Omental fat pad (tissue), 3 donors: ENCODE measurements at regions not wholly inside any gene's neighbourhood (a gene's known extent, or its start where the extent isn't known, plus 50 kb on each side); places are given as distances from the start of the nearest gene placed in this dataset.

ENCODE experiments used
- ATAC-seq: fragments of 150-250 bp; one replicate; pipeline ENCODE4 v1.9.1; 2016; ENCODE audit warnings: mild to moderate bottlenecking, moderate library complexity; ENCODE audit not compliant: low FRiP score
- DNase-seq: peaks from one replicate; pipeline ENCODE4 v3.0.0-alpha.2; 2019; ENCODE audit warnings: low spot score
- CTCF ChIP-seq, 3 donors: fragments of 450-650 bp; IDR thresholded peaks; one replicate each; pipeline ENCODE4 v1.5.1; 2016 to 2017; ENCODE audit warnings: antibody characterized with exemption in 3 of 3, mild to moderate bottlenecking in 3 of 3, moderate library complexity in 2 of 3

- no peak for TF ChIP-seq CTCF (IDR thresholded peaks at IDR 0.05)
- ATAC-seq = no peak
- DNase-seq = no peak
These were observed 269.4 kb upstream of the SEMA6A start for GRCh38 chr5:116844015-116844414.

- ATAC-seq = no peak
These were observed 267.9 kb upstream of the SEMA6A start for GRCh38 chr5:116842514-116842961.

GRCh38 chr5:116841734-116842133 is 267.1 kb upstream of the SEMA6A start:
- no peak for TF ChIP-seq CTCF (IDR thresholded peaks at IDR 0.05)
- no peak for DNase-seq
- ATAC-seq = no peak

More at GRCh38 chr5:116842514-116842961, 267.9 kb upstream of the SEMA6A start:
- no peak for DNase-seq
- no peak for TF ChIP-seq CTCF (IDR thresholded peaks at IDR 0.05)

- TF ChIP-seq CTCF (IDR thresholded peaks at IDR 0.05) = no peak
- ATAC-seq (no peak), DNase-seq (no peak)
These were observed 263.5 kb upstream of the SEMA6A start for GRCh38 chr5:116838011-116838536.

DNA sequence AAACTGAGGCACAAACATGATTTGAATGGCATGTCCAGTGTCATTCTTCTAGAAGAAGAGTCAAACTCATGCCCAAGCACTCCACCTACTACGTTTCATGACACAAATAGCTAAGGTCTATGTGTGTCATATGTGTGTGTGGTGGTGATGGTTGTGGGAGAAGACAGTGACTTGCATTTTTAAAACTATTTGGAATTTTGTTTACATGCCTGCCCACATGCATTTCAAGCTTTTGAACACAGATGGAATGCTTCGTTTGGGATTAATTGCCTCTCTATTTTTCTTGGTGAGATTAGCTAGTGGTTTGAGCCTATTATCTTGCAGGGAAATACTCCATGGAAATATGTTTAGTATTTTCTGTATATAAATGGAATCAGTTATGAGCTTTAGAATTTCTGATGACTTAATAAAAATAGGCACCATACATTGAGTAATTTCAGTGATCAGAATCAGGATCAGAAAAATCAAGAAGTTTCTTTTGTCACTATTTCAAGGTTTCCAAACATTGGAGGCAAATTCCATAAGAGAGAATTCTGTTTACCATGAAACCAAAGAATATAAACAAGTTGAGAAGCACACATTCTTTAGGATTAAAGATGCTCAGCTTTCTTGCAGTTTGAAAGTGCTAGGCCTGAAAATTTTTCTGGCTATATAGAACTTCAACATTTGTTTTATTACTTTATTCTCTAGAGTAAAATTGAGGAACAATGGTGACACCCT is 260.3 kb upstream of the SEMA6A start:
- no peak for TF ChIP-seq CTCF (IDR thresholded peaks at IDR 0.05)
- ATAC-seq (no peak), DNase-seq (no peak)

- ATAC-seq (no peak), DNase-seq (no peak)
- no peak for TF ChIP-seq CTCF (IDR thresholded peaks at IDR 0.05)
These were observed 255.5 kb upstream of the SEMA6A start for GRCh38 chr5:116830079-116830478.

DNA sequence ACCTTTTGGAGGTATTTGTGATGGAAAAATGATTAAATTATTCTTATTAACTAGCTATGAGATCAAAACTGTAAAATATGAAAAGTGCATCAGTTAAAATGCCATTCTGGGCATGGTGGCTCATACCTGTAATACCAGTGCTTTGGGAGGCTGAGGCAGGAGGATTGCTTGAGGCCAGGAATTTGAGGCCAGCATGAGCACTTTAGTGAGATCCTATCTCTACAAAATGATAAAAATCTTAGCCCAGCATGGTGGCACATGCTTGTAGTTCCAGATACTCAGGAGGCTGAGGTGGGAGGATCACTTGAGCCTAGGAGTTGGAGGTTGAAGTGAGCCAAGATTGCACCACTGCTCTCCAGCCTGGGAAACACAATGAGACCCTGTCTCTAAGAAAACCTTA is 252.5 kb upstream of the SEMA6A start:
- DNase-seq = no peak
- no peak for ATAC-seq
- TF ChIP-seq CTCF (IDR thresholded peaks at IDR 0.05) = no peak
